Esophagus squamous epithelium (tissue), 5 donors: ENCODE measurements at regions not wholly inside any gene's neighbourhood (a gene's known extent, or its start where the extent isn't known, plus 50 kb on each side); places are given as distances from the start of the nearest gene placed in this dataset.

ENCODE experiments used
- DNase-seq: peaks from one replicate; lab custom pipeline; 2025; lab: John Stamatoyannopoulos, UW
- H3K27ac ChIP-seq, 4 donors: fragments of 200-600 bp; sonication (generic); one replicate each; pipeline ENCODE4 v1.5.1; 2016 to 2019; ENCODE audit warnings: mild to moderate bottlenecking in 1 of 4
- H3K27me3 ChIP-seq, 4 donors: fragments of 200-600 bp; sonication (generic); 1 replicate in 3 of 4; 2 replicates in 1 of 4; pipeline versions ENCODE4 v1.5.1 to v1.6.0; 2017 to 2021; ENCODE audit warnings: antibody characterized with exemption in 1 of 4
- H3K36me3 ChIP-seq, 3 donors: fragments of 200-600 bp; sonication (generic); one replicate each; pipeline ENCODE4 v1.5.1; 2016 to 2019
- H3K4me1 ChIP-seq, 3 donors: fragments of 200-600 bp; sonication (generic); one replicate each; pipeline ENCODE4 v1.5.1; 2017 to 2019
- H3K4me3 ChIP-seq, 4 donors: fragments of 200-600 bp; sonication (generic); 1 replicate in 3 of 4; 2 replicates in 1 of 4; pipeline ENCODE4 v1.5.1; 2016 to 2019; ENCODE audit warnings: mild to moderate bottlenecking in 2 of 4, moderate library complexity in 1 of 4
- H3K9me3 ChIP-seq, 3 donors: fragments of 200-600 bp; sonication (generic); one replicate each; pipeline ENCODE4 v1.5.1; 2016 to 2019
- POLR2A ChIP-seq, 4 donors: fragments of 450-650 bp; IDR thresholded peaks; one replicate each; pipeline ENCODE4 v1.6.1; 2017; ENCODE audit warnings: antibody characterized with exemption in 4 of 4, mild to moderate bottlenecking in 4 of 4, moderate library complexity in 3 of 4
- WGBS, 2 donors: methylation state at CpG; one replicate each; pipeline ENCODE4 v1.1.5; 2018; 5-methylcytosine and 5-hydroxymethylcytosine counted together
- intact Hi-C: fragments of 100-400 bp; cut with DNase I; formaldehyde crosslinking; loops from one replicate; pipeline ENCODE4 v1.15.0; 2022
- TF ChIP-seq, protein P1 (sequence below), 6 experiments: fragments of 450-650 bp in 4 of 6; fragments of 200-600 bp in 2 of 6; sonication (generic) in 2 of 6; IDR thresholded peaks; one replicate each; pipeline ENCODE4 v1.5.1; 2016 to 2019; ENCODE audit warnings: antibody characterized with exemption in 6 of 6, mild to moderate bottlenecking in 4 of 6, moderate library complexity in 4 of 6
- donor health status: DM: yes; HTN: yes; CAD: no.

DNA sequence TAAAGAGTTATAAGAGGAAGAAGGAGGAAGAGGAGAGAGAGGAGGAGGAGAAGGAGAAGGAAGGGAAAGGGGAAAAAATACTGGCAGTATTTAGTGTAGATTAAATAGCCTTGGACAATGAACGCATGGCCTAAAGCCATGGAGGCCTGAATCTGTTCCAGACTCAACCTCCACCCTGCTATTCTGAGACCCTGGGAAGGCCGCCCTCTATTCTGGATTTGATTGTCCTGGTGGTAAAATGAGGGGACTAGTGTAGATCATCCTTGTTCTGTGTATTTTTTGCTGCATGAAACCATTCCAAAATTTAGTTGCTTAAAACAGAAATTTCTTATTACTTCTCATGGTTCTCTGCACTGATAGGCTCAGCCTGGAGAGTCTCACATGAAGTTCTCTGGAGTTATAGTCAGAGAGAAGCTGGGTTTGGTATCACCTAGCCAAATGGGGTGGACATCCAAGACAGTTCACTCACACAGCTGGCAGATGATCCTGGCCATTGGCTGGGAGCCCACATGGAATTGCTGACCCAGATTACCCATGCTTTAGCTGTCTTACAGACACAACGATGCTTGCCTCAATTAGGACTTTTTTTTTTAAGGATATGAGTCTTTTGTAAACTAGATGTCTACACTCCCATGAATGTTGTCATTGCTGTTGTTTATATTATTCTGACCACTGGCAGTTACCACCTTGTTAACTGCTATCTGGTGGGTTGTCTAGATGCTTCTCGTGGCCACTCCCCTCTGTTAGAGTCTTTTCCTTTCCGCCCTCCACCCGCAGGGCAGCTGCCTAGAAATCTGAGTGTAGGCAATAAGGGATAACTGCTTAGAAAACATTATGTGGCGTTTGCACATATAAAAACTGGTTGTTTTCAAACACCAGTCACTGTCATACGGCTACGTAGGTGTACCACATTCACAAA lies 149.9 kb downstream of the SST start:
- Histone ChIP-seq H3K36me3 (no peaks in the 10 kb centered on the region), H3K27me3 (peaks cover 0 to 11% (median 0%) of the 10 kb centered on the region in 4 donors), H3K4me3 (no peak overlapping the region), H3K9me3 (no peaks in the 10 kb centered on the region), H3K27ac (no peak overlapping the region), H3K4me1 (no peaks in the 10 kb centered on the region)
- intact Hi-C loops = no loop called here
- 82 to 88% methylated on average over 9 of the region's 9 CpGs for WGBS, 2 donors
- DNase-seq = no peak
- TF ChIP-seq, protein P1, sequence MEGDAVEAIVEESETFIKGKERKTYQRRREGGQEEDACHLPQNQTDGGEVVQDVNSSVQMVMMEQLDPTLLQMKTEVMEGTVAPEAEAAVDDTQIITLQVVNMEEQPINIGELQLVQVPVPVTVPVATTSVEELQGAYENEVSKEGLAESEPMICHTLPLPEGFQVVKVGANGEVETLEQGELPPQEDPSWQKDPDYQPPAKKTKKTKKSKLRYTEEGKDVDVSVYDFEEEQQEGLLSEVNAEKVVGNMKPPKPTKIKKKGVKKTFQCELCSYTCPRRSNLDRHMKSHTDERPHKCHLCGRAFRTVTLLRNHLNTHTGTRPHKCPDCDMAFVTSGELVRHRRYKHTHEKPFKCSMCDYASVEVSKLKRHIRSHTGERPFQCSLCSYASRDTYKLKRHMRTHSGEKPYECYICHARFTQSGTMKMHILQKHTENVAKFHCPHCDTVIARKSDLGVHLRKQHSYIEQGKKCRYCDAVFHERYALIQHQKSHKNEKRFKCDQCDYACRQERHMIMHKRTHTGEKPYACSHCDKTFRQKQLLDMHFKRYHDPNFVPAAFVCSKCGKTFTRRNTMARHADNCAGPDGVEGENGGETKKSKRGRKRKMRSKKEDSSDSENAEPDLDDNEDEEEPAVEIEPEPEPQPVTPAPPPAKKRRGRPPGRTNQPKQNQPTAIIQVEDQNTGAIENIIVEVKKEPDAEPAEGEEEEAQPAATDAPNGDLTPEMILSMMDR (IDR thresholded peaks at IDR 0.05) = no peak
- no peak for TF ChIP-seq POLR2A (IDR thresholded peaks at IDR 0.05)

DNA sequence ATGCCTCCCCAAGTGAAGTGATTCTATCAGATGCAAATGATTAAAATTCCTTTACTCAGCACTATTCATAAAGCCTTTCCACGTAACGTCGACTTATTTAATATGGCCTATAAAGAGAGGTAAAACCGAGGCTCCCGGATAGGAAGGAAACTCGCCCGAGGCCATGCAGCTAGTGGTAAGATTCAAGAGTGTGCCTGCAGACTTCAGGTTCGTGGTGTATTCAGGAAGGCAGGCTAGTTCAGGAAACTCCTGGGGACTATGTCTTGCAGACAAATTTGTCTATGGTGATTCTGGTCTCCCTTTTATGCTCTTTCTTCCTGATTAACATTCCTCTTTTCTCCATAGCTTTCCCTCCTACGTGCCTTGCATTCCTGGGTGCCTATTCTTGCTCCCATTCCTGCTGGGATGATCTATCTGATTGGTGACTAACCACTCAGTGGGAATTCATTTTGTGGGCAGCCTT lies 150.7 kb downstream of the SST start:
- DNase-seq = no peak
- Histone ChIP-seq H3K4me3 (no peak overlapping the region), H3K4me1 (no peaks in the 10 kb centered on the region), H3K36me3 (no peaks in the 10 kb centered on the region), H3K27ac (no peak overlapping the region), H3K27me3 (peaks cover 0 to 3% (median 0%) of the 10 kb centered on the region in 4 donors), H3K9me3 (no peaks in the 10 kb centered on the region)
- intact Hi-C loops = no loop called here
- 74 to 78% methylated on average over 9 of the region's 9 CpGs for WGBS, 2 donors
- TF ChIP-seq, protein P1 (IDR thresholded peaks at IDR 0.05) = no peak
- TF ChIP-seq POLR2A (IDR thresholded peaks at IDR 0.05) = no peak

DNA sequence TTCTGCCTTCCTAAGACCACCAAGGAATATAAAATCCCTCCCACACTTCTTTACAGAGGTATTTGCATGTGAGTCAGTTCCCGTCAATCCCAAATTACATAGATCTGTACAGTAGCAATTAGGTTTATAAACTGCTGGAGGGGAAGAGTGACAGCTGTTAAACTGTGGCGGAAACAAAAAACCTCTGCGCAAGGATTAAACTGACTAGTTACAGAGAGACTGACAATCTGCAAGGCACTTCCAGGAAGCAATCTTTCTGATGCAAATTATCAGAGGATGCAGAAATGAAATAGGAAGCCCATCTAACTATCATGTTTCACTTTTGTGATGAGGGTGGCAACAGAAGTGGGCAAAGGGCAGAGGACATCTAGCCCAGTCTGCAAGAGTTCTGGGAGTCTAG lies 150.4 kb downstream of the RTP4 start:
- intact Hi-C loops = no loop called here
- Histone ChIP-seq H3K4me1 (no peaks in the 10 kb centered on the region), H3K4me3 (no peak overlapping the region), H3K36me3 (no peaks in the 10 kb centered on the region), H3K27me3 (no peaks in the 10 kb centered on the region), H3K27ac (no peak overlapping the region), H3K9me3 (no peaks in the 10 kb centered on the region)
- no peak for DNase-seq
- 82 to 93% methylated on average over 3 of the region's 3 CpGs for WGBS, 2 donors
- no peak for TF ChIP-seq POLR2A (IDR thresholded peaks at IDR 0.05)
- TF ChIP-seq, protein P1 (IDR thresholded peaks at IDR 0.05) = no peak

DNA sequence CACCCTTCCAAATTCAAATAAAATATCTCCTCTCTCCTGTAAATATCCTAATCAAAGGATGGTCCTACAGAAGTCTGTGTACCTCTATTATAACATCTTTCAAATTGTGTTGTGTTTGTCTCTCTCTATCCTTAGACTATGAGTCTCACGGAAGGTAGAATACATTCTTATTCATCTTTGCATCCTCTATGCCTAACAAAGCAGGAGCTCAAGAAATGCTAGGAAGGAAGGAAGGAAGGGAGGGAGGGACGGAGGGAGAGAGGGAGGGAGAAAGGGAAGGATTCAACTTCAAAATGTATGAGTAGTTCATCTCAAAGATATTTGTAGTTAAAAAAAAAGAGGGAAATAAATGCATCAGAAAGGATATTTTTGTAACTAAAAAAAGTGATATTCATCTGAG lies 150.0 kb downstream of the RTP4 start:
- no peak for TF ChIP-seq POLR2A (IDR thresholded peaks at IDR 0.05)
- TF ChIP-seq, protein P1 (IDR thresholded peaks at IDR 0.05) = no peak
- Histone ChIP-seq H3K27me3 (no peaks in the 10 kb centered on the region), H3K4me1 (no peaks in the 10 kb centered on the region), H3K27ac (no peak overlapping the region), H3K9me3 (peaks cover 0 to under 1% (median 0%) of the 10 kb centered on the region in 3 donors), H3K4me3 (no peak overlapping the region), H3K36me3 (no peaks in the 10 kb centered on the region)
- intact Hi-C loops = no loop called here
- 63 to 70% methylated on average over 2 of the region's 2 CpGs for WGBS, 2 donors
- DNase-seq = no peak

DNA sequence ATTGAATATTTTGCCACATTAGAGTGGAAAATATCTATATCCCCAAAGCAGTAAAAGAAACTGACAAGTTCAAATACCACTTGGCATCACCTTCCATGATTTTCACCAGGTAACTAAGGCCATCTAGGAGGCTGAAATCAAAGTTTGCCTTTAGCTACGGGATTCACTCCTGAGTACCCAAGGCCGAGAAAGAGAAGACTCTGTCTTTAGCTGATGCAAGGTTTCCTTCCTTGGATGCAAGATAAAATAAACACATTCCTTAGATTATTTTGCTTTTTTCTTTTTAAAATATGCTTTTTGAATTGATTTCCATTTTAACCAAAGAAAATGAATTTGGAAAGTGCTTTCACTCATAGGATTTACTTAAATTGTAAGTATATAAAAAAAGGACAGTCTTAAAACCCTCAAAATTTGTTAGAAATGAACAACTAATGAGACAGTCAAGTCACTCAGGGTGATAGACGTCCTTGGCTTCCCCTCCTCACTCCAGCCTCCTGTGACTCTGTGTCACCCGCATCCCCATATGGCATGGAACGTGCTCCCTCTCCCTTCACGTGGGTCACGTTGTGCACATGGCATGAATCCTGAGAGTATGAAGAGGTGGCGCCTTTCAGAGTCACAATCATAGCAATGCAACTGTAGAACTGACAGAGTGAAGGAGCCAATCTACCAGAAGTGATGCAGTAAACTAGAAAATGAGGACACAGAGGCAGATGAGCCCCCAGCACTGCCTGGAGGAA lies 148.4 kb downstream of the RTP4 start:
- peaks cover 0 to 8% (median 0%) of the 10 kb centered on the region in 4 donors for H3K27me3 ChIP-seq
- WGBS, 2 donors = 72 to 83% methylated on average over 8 of the region's 8 CpGs

More for the DNA sequence above, 148.4 kb downstream of the RTP4 start:
- H3K9me3 ChIP-seq = peaks cover 0 to 11% (median 8%) of the 10 kb centered on the region in 3 donors
- no peak overlapping the region for H3K4me3 ChIP-seq
- no peak overlapping the region for H3K27ac ChIP-seq
- H3K4me1 ChIP-seq = no peaks in the 10 kb centered on the region
- TF ChIP-seq, protein P1 (IDR thresholded peaks at IDR 0.05) = no peak
- TF ChIP-seq POLR2A (IDR thresholded peaks at IDR 0.05) = no peak
- intact Hi-C loops = no loop called here
- H3K36me3 ChIP-seq = no peaks in the 10 kb centered on the region
- DNase-seq = no peak
